ENCODE measurements at regions not wholly inside any gene's neighbourhood (a gene's known extent, or its start where the extent isn't known, plus 50 kb on each side); places are given as distances from the start of the nearest gene placed in this dataset.
"Not testable (repeated sequence)": the region's sequence is repeated elsewhere in the genome, so short reads cannot be mapped to it uniquely, and the experiment has no call there.

GRCh38 chr12:66755727-66756395 is 77.0 kb upstream of the GRIP1 start:
- H3K36me3 Mint-ChIP-seq: no peaks in the 10 kb centered on the region
- no peaks in the 10 kb centered on the region for H3K9me3 Mint-ChIP-seq
- ATAC-seq: no peak
- H3K27ac Mint-ChIP-seq: no peak overlapping the region
- H3K4me3 Mint-ChIP-seq: no peak overlapping the region
- peaks cover 24% of the 10 kb centered on the region for H3K27me3 Mint-ChIP-seq
- peaks cover 7% of the 10 kb centered on the region for H3K4me1 Mint-ChIP-seq

DNA sequence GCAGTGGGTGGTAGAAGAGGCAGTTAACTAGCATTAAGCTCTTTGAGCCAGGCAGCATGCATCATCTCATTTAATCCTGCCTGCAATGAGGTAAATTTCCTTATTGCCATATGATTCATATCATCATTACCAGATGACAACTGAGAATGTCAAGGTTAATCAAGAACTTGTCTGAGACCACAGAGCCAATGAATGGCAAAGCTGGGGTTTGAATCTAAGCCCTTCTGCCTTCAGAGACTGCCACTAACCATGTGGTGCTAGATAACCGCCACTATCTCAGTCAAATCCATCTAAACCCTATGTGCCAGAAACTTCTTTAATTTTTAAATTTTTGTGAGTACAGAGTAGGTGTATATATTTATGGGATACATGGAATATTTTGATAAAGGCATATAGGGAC is 77.8 kb upstream of the GRIP1 start:
- Mint-ChIP-seq H3K9me3 (no peaks in the 10 kb centered on the region), H3K36me3 (no peaks in the 10 kb centered on the region), H3K4me1 (peaks cover 7% of the 10 kb centered on the region), H3K27ac (no peak overlapping the region), H3K27me3 (peaks cover 24% of the 10 kb centered on the region), H3K4me3 (no peak overlapping the region)
- ATAC-seq: no peak

- not testable (repeated sequence) for H3K36me3 Mint-ChIP-seq, H3K4me3 Mint-ChIP-seq, H3K9me3 Mint-ChIP-seq, H3K4me1 Mint-ChIP-seq, H3K27ac Mint-ChIP-seq, ATAC-seq
- peaks cover 37% of the 10 kb centered on the region for H3K27me3 Mint-ChIP-seq
These were observed 81.2 kb upstream of the GRIP1 start for GRCh38 chr12:66760122-66760521.

- no peak overlapping the region for H3K27ac Mint-ChIP-seq
- H3K36me3 Mint-ChIP-seq: no peaks in the 10 kb centered on the region
- H3K4me1 Mint-ChIP-seq: no peaks in the 10 kb centered on the region
- no peak for ATAC-seq
- no peaks in the 10 kb centered on the region for H3K9me3 Mint-ChIP-seq
- peaks cover 31% of the 10 kb centered on the region for H3K27me3 Mint-ChIP-seq
- H3K4me3 Mint-ChIP-seq: no peak overlapping the region
These were observed 84.6 kb upstream of the GRIP1 start for GRCh38 chr12:66763467-66763866.

- Mint-ChIP-seq H3K36me3 (no peaks in the 10 kb centered on the region), H3K4me1 (no peaks in the 10 kb centered on the region), H3K4me3 (no peak overlapping the region), H3K27ac (no peak overlapping the region), H3K27me3 (peaks cover 31% of the 10 kb centered on the region), H3K9me3 (no peaks in the 10 kb centered on the region)
- no peak for ATAC-seq
These were observed 86.3 kb upstream of the GRIP1 start for GRCh38 chr12:66765204-66765603.

DNA sequence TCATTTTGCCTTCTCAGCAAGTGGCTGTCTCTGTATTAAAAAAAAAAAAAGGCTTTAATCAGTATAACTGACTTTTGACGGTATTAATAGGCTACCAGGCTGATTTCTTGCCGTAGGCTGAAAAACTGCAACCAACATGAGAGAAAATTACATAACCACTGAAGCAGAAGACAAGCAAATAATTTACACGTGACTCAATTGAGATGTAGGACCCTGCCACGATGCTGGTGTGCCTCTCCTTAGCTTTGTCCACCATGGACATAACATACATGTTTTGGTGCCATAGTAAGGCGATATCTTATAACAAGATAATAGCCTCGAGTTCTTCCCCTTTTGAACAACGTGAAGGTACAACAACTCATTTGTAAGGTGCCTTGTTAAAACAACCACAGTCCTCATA is 88.7 kb upstream of the GRIP1 start:
- H3K4me3 Mint-ChIP-seq: no peak overlapping the region
- ATAC-seq: no peak
- peaks cover 15% of the 10 kb centered on the region for H3K27me3 Mint-ChIP-seq
- no peaks in the 10 kb centered on the region for H3K36me3 Mint-ChIP-seq
- no peak overlapping the region for H3K27ac Mint-ChIP-seq
- H3K9me3 Mint-ChIP-seq: no peaks in the 10 kb centered on the region
- H3K4me1 Mint-ChIP-seq: no peaks in the 10 kb centered on the region

GRCh38 chr12:66768293-66768692 is 89.4 kb upstream of the GRIP1 start:
- no peak for ATAC-seq
- Mint-ChIP-seq H3K27me3 (peaks cover 7% of the 10 kb centered on the region), H3K9me3 (no peaks in the 10 kb centered on the region), H3K27ac (no peak overlapping the region), H3K36me3 (no peaks in the 10 kb centered on the region), H3K4me3 (no peak overlapping the region), H3K4me1 (no peaks in the 10 kb centered on the region)

DNA sequence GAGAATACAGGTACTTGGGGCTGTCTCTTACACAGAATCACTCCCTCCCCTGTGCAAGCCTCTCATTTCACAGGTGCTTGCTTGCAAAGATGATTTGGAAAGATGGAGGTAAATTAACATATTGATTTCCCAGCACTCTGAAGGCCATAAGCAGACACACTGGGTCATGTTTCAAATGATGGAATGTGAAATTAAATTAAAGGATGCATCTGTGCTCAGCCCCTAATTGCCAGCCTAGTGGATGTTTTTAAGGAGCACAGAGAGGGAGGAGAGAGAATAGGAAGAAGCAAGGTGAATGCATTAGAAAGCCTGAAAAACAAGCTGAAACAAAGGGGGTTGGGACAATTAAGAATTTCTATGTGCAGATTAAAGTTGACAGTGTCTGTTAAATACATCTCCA is 96.1 kb upstream of the GRIP1 start:
- Mint-ChIP-seq H3K27ac (no peak overlapping the region), H3K27me3 (peaks cover 11% of the 10 kb centered on the region), H3K4me1 (no peaks in the 10 kb centered on the region), H3K4me3 (no peak overlapping the region), H3K9me3 (no peaks in the 10 kb centered on the region), H3K36me3 (no peaks in the 10 kb centered on the region)
- no peak for ATAC-seq

DNA sequence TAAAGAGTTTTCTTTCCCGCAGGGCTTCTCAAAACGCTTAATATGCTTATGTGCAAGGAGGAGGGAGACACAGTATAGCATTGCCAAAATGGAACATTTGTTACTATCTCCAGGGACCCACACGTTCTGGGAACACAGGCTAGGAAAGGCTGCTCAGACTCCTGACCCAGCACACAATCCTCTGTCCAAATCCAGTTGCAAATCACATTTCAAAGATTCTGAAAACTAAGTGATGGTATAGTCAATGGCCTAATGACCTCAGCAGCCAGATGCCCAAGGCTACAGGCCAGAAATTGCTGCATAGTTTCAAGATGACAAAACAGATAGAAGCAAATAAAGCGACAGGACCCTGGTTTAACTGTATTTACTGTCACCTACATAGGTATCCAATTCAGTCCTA is 97.0 kb upstream of the GRIP1 start:
- Mint-ChIP-seq H3K36me3 (no peaks in the 10 kb centered on the region), H3K4me3 (no peak overlapping the region), H3K27me3 (peaks cover 11% of the 10 kb centered on the region), H3K27ac (no peak overlapping the region), H3K9me3 (no peaks in the 10 kb centered on the region), H3K4me1 (no peaks in the 10 kb centered on the region)
- ATAC-seq: no peak

DNA sequence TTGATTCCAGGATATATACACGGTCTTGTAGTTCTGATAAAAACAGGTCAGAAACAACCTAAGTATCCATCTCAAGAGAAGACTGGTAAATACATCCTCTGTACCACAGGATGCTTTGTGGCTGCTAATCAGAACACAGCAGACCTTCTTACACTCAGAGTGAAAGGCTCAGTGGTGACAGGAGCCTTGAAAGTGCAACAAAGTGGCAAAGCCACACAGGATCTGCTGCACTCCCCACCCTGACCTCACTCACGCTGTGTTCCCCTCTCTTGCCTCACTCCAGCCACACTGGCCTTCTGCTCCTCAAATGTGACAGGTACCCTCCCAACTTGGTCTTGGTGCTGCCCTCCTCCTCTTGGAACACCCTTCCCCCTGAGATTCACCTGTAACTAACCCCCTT is 98.1 kb upstream of the GRIP1 start:
- Mint-ChIP-seq H3K4me3 (no peak overlapping the region), H3K27me3 (peaks cover 11% of the 10 kb centered on the region), H3K36me3 (no peaks in the 10 kb centered on the region), H3K4me1 (no peaks in the 10 kb centered on the region), H3K9me3 (no peaks in the 10 kb centered on the region), H3K27ac (no peak overlapping the region)
- peak; percentile 42 for ATAC-seq

GRCh38 chr12:66779466-66779865 is 100.6 kb upstream of the GRIP1 start:
- no peaks in the 10 kb centered on the region for H3K9me3 Mint-ChIP-seq
- peaks cover 11% of the 10 kb centered on the region for H3K27me3 Mint-ChIP-seq
- ATAC-seq: no peak
- no peaks in the 10 kb centered on the region for H3K4me1 Mint-ChIP-seq
- no peaks in the 10 kb centered on the region for H3K36me3 Mint-ChIP-seq
- H3K4me3 Mint-ChIP-seq: no peak overlapping the region
- H3K27ac Mint-ChIP-seq: no peak overlapping the region

- H3K36me3 Mint-ChIP-seq: no peaks in the 10 kb centered on the region
- no peaks in the 10 kb centered on the region for H3K9me3 Mint-ChIP-seq
- ATAC-seq: no peak
- peaks cover 11% of the 10 kb centered on the region for H3K27me3 Mint-ChIP-seq
- H3K4me3 Mint-ChIP-seq: no peak overlapping the region
- H3K4me1 Mint-ChIP-seq: no peaks in the 10 kb centered on the region
- H3K27ac Mint-ChIP-seq: no peak overlapping the region
These were observed 107.8 kb upstream of the GRIP1 start for GRCh38 chr12:66786531-66787308.

- no peak for ATAC-seq
- Mint-ChIP-seq H3K27me3 (peaks cover 8% of the 10 kb centered on the region), H3K4me1 (no peaks in the 10 kb centered on the region), H3K27ac (no peak overlapping the region), H3K4me3 (no peak overlapping the region), H3K36me3 (no peaks in the 10 kb centered on the region), H3K9me3 (no peaks in the 10 kb centered on the region)
These were observed 120.7 kb upstream of the GRIP1 start for GRCh38 chr12:66799551-66799950.

DNA sequence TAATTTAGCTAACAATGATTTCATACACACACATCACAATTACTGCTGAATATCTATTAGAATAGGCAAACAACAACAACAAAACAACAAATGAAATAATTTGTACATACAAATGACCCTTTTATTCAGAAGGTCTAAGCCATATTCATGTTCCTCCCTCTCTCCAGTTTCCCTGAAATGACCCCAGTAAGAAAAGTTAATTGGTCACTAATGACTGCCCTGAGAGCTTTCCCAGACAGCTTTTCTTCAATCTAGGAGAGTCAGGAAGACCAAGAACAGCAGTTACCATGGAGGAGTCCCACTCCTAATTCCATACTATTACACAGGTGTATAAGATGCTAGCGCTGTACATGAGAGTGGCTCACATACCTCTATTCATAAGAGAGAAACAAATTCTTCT is 121.2 kb upstream of the GRIP1 start:
- Mint-ChIP-seq H3K36me3 (no peaks in the 10 kb centered on the region), H3K27ac (no peak overlapping the region), H3K4me3 (no peak overlapping the region), H3K27me3 (peaks cover 8% of the 10 kb centered on the region), H3K9me3 (no peaks in the 10 kb centered on the region), H3K4me1 (no peaks in the 10 kb centered on the region)
- ATAC-seq: no peak

GRCh38 chr12:66803930-66804329 is 125.1 kb upstream of the GRIP1 start:
- H3K4me3 Mint-ChIP-seq: no peak overlapping the region
- no peak overlapping the region for H3K27ac Mint-ChIP-seq
- H3K4me1 Mint-ChIP-seq: no peaks in the 10 kb centered on the region
- ATAC-seq: no peak
- peaks cover 21% of the 10 kb centered on the region for H3K27me3 Mint-ChIP-seq
- no peaks in the 10 kb centered on the region for H3K36me3 Mint-ChIP-seq
- no peaks in the 10 kb centered on the region for H3K9me3 Mint-ChIP-seq

- Mint-ChIP-seq H3K27me3 (peaks cover 21% of the 10 kb centered on the region), H3K27ac (no peak overlapping the region), H3K9me3 (no peaks in the 10 kb centered on the region), H3K4me3 (no peak overlapping the region), H3K4me1 (no peaks in the 10 kb centered on the region), H3K36me3 (no peaks in the 10 kb centered on the region)
- no peak for ATAC-seq
These were observed 125.7 kb upstream of the GRIP1 start for GRCh38 chr12:66804563-66804974.

Measured in stimulated activated memory B cell treated with anti-CD40 and anti-IgM and Interleukin-4, amounts not matched to agents 10 μg/mL and 1 μg/mL and 100 μg/mL, for 72 hours (primary cell).